ENCODE measurements at regions not wholly inside any gene's neighbourhood (a gene's known extent, or its start where the extent isn't known, plus 50 kb on each side); places are given as distances from the start of the nearest gene placed in this dataset.

DNA sequence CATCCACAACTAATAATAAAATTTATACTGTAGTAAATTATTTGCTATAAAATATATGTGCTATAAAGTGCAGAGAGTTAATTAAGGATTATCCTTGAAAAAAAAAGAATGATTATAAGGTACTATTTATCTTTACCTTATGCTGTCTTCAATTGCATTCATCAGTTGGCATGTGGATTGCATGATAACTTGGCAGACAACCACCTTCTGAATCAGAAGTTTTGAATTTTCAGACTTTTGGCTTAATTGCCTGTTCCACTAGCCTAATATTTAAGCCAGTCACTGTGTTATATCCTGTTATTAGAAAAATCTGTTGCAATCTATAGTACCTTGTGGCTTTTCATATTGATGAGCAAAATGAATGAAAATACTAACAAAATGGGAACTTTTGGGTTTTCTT is 1040.3 kb upstream of the PCDH10 start:
- TF ChIP-seq, protein P1, sequence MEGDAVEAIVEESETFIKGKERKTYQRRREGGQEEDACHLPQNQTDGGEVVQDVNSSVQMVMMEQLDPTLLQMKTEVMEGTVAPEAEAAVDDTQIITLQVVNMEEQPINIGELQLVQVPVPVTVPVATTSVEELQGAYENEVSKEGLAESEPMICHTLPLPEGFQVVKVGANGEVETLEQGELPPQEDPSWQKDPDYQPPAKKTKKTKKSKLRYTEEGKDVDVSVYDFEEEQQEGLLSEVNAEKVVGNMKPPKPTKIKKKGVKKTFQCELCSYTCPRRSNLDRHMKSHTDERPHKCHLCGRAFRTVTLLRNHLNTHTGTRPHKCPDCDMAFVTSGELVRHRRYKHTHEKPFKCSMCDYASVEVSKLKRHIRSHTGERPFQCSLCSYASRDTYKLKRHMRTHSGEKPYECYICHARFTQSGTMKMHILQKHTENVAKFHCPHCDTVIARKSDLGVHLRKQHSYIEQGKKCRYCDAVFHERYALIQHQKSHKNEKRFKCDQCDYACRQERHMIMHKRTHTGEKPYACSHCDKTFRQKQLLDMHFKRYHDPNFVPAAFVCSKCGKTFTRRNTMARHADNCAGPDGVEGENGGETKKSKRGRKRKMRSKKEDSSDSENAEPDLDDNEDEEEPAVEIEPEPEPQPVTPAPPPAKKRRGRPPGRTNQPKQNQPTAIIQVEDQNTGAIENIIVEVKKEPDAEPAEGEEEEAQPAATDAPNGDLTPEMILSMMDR (IDR thresholded peaks at IDR 0.05; ENCODE audit: low read length), result no peak
- no peak for TF ChIP-seq EZH2 (IDR thresholded peaks at IDR 0.05; ENCODE audit: borderline replicate concordance, low read length)
